GM23338 (cell line): ENCODE measurements at regions not wholly inside any gene's neighbourhood (a gene's known extent, or its start where the extent isn't known, plus 50 kb on each side); places are given as distances from the start of the nearest gene placed in this dataset.

Experiments used
- ATAC-seq: fragments of 200-7000 bp; cut with Tn5 transposase; 3 replicates; pipeline ENCODE4 v1.9.1; 2020
- DNase-seq: peaks from one replicate; pipeline ENCODE4 v3.0.0-alpha.2; 2015; ENCODE audit warnings: low spot score
- H2AFZ ChIP-seq: fragments of 200-600 bp; sonication (generic); 2 replicates; pipeline ENCODE4 v1.8.0; 2016; ENCODE audit warnings: antibody characterized with exemption, mild to moderate bottlenecking, moderate library complexity
- H3F3A ChIP-seq: fragments of 200-600 bp; sonication (generic); replicated peaks from 2 replicates; pipeline ENCODE4 v1.8.0; 2017; ENCODE audit warnings: antibody characterized with exemption, mixed run types, low read depth
- H3K27ac ChIP-seq: fragments of 200-600 bp; sonication (generic); 2 replicates; pipeline ENCODE4 v1.6.1; 2016; ENCODE audit warnings: low read depth
- H3K27me3 ChIP-seq: fragments of 200-600 bp; sonication (generic); 2 replicates; pipeline ENCODE4 v1.8.0; 2016; ENCODE audit warnings: mild to moderate bottlenecking, mixed run types, moderate library complexity; ENCODE audit not compliant: insufficient read depth
- H3K36me3 ChIP-seq: fragments of 200-600 bp; sonication (generic); 2 replicates; pipeline ENCODE4 v1.8.0; 2016; ENCODE audit warnings: mild to moderate bottlenecking; ENCODE audit not compliant: insufficient read depth
- H3K4me1 ChIP-seq: fragments of 200-600 bp; sonication (generic); 2 replicates; pipeline ENCODE4 v1.8.0; 2016; ENCODE audit warnings: mild to moderate bottlenecking, moderate library complexity; ENCODE audit not compliant: insufficient read depth
- H3K4me2 ChIP-seq: fragments of 200-600 bp; sonication (generic); 2 replicates; pipeline ENCODE4 v1.7.1; 2017; ENCODE audit warnings: mixed run types
- H3K4me3 ChIP-seq: fragments of 200-600 bp; sonication (generic); 2 replicates; pipeline ENCODE4 v1.6.1; 2016; ENCODE audit warnings: mixed run types
- H3K79me2 ChIP-seq: fragments of 200-600 bp; sonication (generic); replicated peaks from 2 replicates; pipeline ENCODE4 v1.8.0; 2017; ENCODE audit warnings: mild to moderate bottlenecking; ENCODE audit not compliant: insufficient read depth
- H3K9me2 ChIP-seq: fragments of 200-600 bp; sonication (generic); 2 replicates; pipeline ENCODE4 v1.8.0; 2017; ENCODE audit not compliant: insufficient read depth
- H4K20me1 ChIP-seq: fragments of 200-600 bp; sonication (generic); replicated peaks from 2 replicates; pipeline ENCODE4 v1.8.0; 2017; ENCODE audit warnings: mild to moderate bottlenecking; ENCODE audit not compliant: insufficient read depth
- H3K27ac Mint-ChIP-seq: 2 replicates; pipeline ENCODE4 v1.8.0; 2020; ENCODE audit warnings: inconsistent platforms, mild to moderate bottlenecking, moderate library complexity, mixed read lengths
- H3K27me3 Mint-ChIP-seq: 3 replicates; pipeline ENCODE4 v1.8.0; 2022; ENCODE audit warnings: low read depth, mild to moderate bottlenecking, moderate library complexity, mixed read lengths, inconsistent platforms; ENCODE audit not compliant: insufficient read depth, poor library complexity
- H3K36me3 Mint-ChIP-seq: 3 replicates; pipeline ENCODE4 v1.8.0; 2021; ENCODE audit warnings: low read depth, mild to moderate bottlenecking, inconsistent platforms, moderate library complexity, mixed read lengths
- H3K4me1 Mint-ChIP-seq: 3 replicates; pipeline ENCODE4 v1.8.0; 2020; ENCODE audit warnings: mild to moderate bottlenecking, inconsistent platforms, mixed read lengths
- H3K4me3 Mint-ChIP-seq: 3 replicates; pipeline ENCODE4 v1.8.0; 2021; ENCODE audit warnings: moderate library complexity, mild to moderate bottlenecking, inconsistent platforms, mixed read lengths
- H3K9me3 Mint-ChIP-seq: 3 replicates; pipeline ENCODE4 v1.8.0; 2020; ENCODE audit warnings: moderate library complexity, mild to moderate bottlenecking, inconsistent platforms, mixed read lengths
- CTCF ChIP-seq, 2 experiments: fragments of 200-600 bp in 1 of 2; sonication (generic) in 1 of 2; conservative IDR thresholded peaks; 2 replicates each; pipeline versions ENCODE4 v1.5.1 to v1.6.1; 2016 to 2017; ENCODE audit warnings: antibody characterized with exemption in 2 of 2, low read depth in 2 of 2, mild to moderate bottlenecking in 2 of 2, moderate library complexity in 1 of 2
- ETS1 ChIP-seq: IDR thresholded peaks from 2 replicates; pipeline ENCODE4 v1.6.1; 2016; ENCODE audit warnings: antibody characterized with exemption
- EZH2 ChIP-seq: fragments of 200-600 bp; sonication (generic); IDR thresholded peaks from one replicate; pipeline ENCODE4 v1.8.0; 2017; ENCODE audit warnings: antibody characterized with exemption, mild to moderate bottlenecking, low read depth; ENCODE audit not compliant: unreplicated experiment
- EZH2phosphoT487 ChIP-seq: fragments of 200-600 bp; sonication (generic); IDR thresholded peaks from one replicate; pipeline ENCODE4 v1.8.1; 2018; ENCODE audit warnings: antibody characterized with exemption; ENCODE audit not compliant: unreplicated experiment
- JUNB ChIP-seq: IDR thresholded peaks from one replicate; pipeline ENCODE4 v1.6.1; 2016; ENCODE audit warnings: antibody characterized with exemption; ENCODE audit not compliant: unreplicated experiment
- NANOG ChIP-seq: IDR thresholded peaks from 2 replicates; pipeline ENCODE4 v1.6.1; 2016; ENCODE audit warnings: antibody characterized with exemption, borderline replicate concordance
- POLR2AphosphoS5 ChIP-seq: IDR thresholded peaks from 2 replicates; pipeline ENCODE4 v1.6.1; 2016; ENCODE audit warnings: antibody characterized with exemption, low read depth
- REST ChIP-seq: IDR thresholded peaks from one replicate; pipeline ENCODE4 v1.6.1; 2018; ENCODE audit warnings: antibody characterized with exemption; ENCODE audit not compliant: unreplicated experiment
- STAT1 ChIP-seq: IDR thresholded peaks from one replicate; pipeline ENCODE4 v1.6.1; 2016; ENCODE audit warnings: antibody characterized with exemption; ENCODE audit not compliant: unreplicated experiment
- ZNF331 ChIP-seq: fragments of 250-450 bp; sonication (Bioruptor Pico); IDR thresholded peaks from 2 replicates; pipeline ENCODE4 v1.5.0; 2020; ENCODE audit warnings: low read depth, mild to moderate bottlenecking, moderate library complexity
- ZNF462 ChIP-seq: fragments of 250-450 bp; sonication (Bioruptor Pico); IDR thresholded peaks from 2 replicates; pipeline ENCODE4 v1.5.0; 2020; ENCODE audit warnings: mild to moderate bottlenecking, moderate library complexity

GRCh38 chr5:57687596-57687995, 205.0 kb upstream of the ACTBL2 start (continued):
- no peak for TF ChIP-seq ZNF462

GRCh38 chr5:57685516-57686255, 203.1 kb upstream of the ACTBL2 start:
- no peak overlapping the region for H3K4me3 ChIP-seq
- no peaks in the 10 kb centered on the region for H3K4me1 Mint-ChIP-seq
- peaks cover 4% of the 10 kb centered on the region; the same call in 1 of the 2 replicates for H3K9me2 ChIP-seq
- no peaks in the 10 kb centered on the region for H3K27me3 Mint-ChIP-seq
- ATAC-seq (no peak), DNase-seq (no peak)
- no peaks in the 10 kb centered on the region for H3K9me3 Mint-ChIP-seq
- no peak overlapping the region for H3K27ac Mint-ChIP-seq
- H3K4me3 Mint-ChIP-seq, result no peak overlapping the region
- H3K36me3 Mint-ChIP-seq, result no peaks in the 10 kb centered on the region
- no peaks in the 10 kb centered on the region for H3K79me2 ChIP-seq
- H3K27ac ChIP-seq, result no peak overlapping the region
- no peak overlapping the region; the same call in 1 of the 2 replicates for H2AFZ ChIP-seq
- H3F3A ChIP-seq, result no peaks in the 10 kb centered on the region
- no peak overlapping the region for H3K4me2 ChIP-seq
- no peaks in the 10 kb centered on the region for H3K27me3 ChIP-seq
- no peaks in the 10 kb centered on the region; the same call in 1 of the 2 replicates for H3K36me3 ChIP-seq
- no peaks in the 10 kb centered on the region for H3K4me1 ChIP-seq
- no peaks in the 10 kb centered on the region for H4K20me1 ChIP-seq
- TF ChIP-seq EZH2phosphoT487 (no peak), ZNF331 (CRISPR knock-in tag) (no peak), STAT1 (no peak), JUNB (no peak), NANOG (no peak), REST (no peak), CTCF (conservative IDR thresholded peaks at IDR 0.05; ENCODE audit: low read depth in 2 of 2) (no peak), POLR2AphosphoS5 (no peak), ETS1 (no peak), EZH2 (no peak)
